ENCODE measurements at regions not wholly inside any gene's neighbourhood (a gene's known extent, or its start where the extent isn't known, plus 50 kb on each side); places are given as distances from the start of the nearest gene placed in this dataset.

DNA sequence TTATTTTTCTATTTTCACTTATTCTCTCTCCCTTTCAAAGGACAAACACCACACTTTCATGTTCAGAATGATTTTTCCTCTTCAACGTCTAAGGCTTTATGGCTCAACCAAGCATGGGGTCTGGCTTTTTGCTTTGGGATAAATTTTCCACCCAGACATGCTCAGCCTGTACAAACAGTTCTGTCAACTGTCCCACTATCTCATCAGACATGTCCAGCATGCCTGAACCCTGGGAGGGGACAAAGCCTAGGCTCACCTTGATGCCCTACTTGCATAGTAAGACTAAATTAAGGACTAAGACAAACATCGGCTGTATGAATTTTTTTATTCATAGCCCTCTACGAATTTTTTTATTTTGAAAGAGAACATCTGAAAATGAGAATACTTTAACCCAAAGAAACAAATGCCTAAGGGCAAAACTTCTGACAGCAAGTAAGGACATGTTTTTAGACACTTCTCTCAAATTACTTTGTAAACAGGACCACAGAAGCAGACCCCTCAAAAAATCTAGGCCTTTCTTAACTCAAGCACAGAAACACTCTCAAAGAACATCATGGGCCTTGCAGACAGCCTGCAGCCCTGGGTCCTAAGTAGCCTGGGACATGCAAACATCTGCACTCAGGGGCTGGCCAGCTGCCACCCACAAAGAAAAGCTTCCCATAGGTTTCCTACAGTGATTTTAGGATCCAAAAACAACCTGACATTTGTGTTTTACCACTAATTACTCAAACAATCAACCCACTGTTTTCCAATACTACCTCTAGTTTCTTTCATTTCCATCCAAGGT, 72.3 kb upstream of the PALMD start:
- no peak for DNase-seq (ENCODE audit: low read depth)

DNA sequence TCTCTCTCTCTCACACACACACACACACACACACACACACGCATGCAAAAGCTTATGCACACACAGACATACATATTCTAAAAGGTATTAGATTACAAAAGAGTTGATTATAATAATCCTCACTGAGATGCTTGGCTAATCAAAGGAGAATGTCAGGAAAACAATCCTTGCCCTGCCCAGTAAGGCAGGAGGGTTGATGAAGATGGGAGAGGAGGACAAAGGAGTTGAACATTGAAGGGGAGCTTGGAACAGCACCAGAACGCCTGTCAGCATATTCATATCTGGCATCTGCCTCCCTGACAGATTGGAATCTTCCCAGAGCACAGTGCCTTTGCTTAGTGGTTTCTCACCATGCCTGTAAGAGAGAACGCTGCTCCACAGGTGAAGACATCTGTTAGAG, 68.6 kb upstream of the PALMD start:
- DNase-seq (ENCODE audit: low read depth) = no peak

DNA sequence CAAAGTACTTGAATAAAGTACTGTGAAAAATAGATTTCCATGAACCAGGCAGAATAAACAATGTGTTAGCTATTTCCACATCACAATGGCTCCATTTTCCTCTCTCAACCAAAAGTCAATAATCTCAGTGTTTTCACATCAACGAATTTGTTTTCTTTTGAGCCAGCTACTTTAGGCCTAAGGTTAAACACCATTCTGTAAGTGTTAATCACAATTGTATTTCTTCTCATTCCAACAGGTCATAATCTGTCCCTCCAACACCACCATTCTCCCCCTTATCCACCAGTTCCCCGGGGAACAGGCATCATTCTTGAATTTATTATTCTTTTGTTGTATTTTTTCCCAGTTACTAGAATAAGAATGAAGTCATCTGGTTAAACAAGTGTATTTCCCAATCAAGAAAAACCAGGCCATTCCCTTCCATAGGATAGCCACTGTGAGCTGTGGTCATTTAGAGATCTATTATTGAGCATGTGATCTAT, 66.2 kb upstream of the PALMD start:
- no peak for DNase-seq (ENCODE audit: low read depth)

DNA sequence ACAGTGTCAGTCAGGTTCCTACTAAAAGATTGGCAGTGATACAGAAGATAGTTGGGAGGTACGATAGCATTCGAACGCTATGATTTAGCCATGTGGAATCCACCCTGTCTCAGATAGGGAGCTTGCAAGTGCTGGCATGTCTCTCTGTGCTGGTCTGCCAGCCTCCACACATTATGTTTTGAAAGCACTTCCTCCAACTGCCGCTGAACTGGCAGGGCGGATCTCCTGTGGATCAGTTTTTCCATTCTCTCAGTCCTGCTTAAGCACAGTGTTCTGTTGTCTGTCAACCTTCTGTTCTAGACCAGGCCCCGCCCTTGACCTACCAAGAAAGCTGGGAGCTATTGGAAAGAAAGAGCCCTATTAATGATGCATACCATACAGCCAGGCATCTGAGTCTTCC, 65.5 kb upstream of the PALMD start:
- DNase-seq (ENCODE audit: low read depth) = no peak

DNA sequence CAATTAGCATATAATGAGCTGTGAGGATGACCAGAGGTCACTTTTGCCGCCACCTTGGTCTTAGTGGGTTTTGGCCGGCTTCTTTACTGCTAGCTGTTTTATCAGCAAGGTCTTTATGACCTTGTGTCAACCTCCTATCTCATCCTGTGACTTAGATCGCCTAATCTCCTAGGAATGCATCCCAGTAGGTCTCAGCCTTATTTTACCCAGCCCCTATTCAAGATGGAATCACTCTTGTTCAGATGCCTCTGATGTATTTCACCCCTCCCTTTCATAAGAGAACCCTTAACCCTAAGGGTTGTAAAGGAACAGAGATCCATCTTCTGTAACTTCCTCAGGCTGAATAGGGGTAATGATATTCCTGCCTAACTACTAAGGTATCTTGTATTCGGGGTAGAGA, 58.9 kb upstream of the PALMD start:
- DNase-seq (ENCODE audit: low read depth) = no peak

DNA sequence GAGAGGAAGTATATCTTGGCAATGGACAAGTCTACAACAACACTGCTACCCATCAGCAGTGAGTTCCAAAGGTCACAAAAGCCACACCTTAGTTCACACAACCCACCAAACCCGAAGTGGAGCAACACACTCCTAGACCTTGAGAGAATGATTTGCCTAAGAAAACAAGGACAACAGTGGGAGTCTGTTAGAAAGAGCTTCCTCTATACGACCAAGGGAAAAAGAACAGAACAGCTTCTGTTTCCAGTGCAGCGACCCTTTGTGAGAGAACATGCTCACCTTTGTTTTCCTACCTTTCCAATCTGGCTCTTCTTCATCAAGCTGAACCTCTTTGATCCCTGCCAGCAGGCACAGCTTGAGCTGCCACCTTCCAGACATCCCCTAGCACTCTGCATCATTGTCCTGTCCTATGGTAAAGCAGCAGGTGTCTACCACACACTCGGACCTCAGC, 56.7 kb upstream of the PALMD start:
- no peak for DNase-seq (ENCODE audit: low read depth)

DNA sequence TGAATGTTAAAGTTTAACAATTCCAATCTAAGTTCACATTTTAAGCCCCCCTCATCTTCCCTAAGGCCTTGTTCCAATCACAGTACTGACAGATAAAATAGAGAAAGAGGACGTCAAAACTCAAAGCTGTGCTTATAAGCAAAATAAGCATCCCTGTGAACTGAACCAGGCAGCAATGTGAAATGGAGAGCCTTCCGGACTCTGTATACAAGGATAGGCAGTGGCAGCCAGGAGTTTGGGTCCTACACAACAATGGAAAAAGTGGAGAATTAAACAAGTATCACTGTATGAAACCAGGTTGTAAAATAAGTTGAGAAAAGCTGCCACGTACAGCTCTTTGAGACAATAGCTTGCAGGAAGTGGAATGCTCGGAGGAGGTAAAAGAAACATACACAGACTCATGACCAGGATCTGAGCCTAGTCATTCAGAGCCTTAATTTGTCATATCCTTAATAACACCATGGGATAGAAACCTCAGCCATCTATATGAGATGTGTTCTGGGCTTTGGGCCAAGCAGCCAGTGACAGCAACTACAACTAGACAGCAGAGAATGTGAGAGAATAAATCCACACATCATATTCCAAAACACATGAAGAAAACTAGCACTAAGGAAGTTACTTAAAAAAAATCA, 55.2 kb upstream of the PALMD start:
- DNase-seq (ENCODE audit: low read depth) = no peak

DNA sequence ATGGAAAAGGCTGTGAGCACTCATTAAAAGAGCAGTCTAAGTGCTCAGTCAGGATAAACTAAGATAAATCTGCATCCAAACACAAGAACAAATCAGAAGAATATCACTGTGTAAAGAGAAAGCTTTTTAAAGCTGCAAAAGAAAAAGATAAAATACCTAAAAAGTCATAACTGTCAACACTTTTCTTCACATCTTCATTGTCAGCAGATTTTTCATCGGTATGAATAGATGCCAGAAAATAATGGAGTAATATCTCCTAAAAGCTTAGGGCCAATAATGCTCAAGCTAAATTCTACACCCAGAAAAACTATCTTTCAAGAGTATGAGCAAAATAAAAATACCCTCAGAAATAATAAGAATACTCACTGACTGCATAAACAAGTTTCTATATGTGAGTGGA, 54.0 kb upstream of the PALMD start:
- DNase-seq (ENCODE audit: low read depth) = no peak

DNA sequence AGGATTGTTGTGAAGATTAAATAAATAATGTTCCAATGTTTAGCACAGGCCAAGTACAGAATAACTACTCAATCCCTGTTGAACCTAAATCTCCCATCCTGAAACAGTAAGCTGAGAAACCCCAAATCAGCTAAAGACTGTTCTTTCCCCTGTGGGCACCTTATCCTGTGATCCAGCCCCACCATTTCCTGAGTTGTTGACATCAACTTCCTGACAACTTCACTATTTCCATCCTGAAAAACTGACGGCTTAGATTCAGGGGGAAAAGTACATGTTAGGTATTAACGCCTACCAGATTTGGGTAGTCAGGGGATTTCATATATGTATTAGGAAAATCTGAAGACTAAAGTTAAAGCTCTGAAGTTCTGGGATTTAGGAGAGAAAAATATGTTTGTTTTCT, 51.7 kb upstream of the PALMD start:
- DNase-seq (ENCODE audit: low read depth) = no peak

DNA sequence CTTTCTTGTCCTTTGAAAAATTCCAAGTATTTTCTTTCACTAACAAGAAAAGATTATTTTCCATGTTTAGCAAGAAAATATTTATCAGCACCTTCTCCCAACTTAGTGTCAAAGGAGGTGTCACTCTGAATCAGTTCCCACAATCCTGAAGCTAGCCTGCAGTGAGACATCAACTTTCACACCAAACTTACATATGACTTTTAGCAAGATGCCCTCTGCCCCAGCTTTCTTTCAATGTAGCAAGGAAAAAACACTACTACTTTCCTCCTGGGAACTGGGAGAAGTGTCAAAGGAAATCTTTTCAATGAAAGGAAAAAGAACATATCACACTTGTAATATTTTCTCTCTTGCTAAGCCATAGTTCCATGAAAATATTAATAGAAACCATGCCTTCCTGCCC, 50.9 kb upstream of the PALMD start:
- no peak for DNase-seq (ENCODE audit: low read depth)

DNA sequence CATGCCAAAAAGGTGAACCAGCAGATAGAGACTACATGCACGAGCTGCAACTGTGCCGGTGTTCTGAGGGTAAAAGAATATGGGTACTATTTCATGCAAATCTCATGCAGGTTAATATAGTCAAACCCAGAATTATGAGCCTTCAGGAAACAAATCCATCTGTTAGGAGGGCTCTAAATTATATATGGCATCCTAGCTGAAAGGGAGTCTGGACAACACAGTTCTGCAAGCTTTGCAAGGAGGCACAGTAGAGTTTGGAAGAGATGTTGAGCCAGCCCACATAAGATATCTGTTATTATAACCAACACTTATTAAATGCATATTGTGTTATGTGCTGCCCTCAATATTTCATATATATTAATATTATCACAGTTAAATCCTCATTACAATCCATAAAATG, 50.5 kb upstream of the PALMD start:
- no peak for DNase-seq (ENCODE audit: low read depth)

Measured in activated T-cell treated with anti-CD3 and anti-CD28 coated beads for 24 hours (primary cell).